ENCODE measurements at regions not wholly inside any gene's neighbourhood (a gene's known extent, or its start where the extent isn't known, plus 50 kb on each side); places are given as distances from the start of the nearest gene placed in this dataset.

DNA sequence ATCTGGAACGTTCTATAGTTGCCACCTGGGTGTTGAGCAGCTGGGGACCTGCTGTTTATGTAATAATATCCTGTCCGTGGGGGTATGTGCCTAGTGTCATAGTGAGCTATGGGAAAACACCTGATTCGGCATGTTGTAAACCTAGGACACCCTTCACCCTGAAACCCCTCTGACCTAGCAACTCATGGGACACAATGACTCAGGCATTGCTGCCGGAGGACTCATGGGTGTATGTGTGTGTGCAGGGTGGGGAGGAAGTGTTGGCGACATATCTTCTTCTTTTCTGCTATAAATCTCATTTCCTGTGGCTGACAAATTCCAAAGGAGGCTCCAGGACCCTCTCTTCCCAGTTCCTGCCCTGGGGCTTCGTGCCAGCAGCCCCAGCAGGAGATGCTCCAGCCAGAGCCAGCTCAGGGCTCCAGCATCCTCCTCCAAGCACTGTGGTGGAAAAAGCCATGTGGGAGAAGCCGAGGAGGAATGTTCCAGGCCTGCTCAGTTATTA, 77.0 kb upstream of the PODXL start:
- no peaks in the 10 kb centered on the region for H3K4me1 ChIP-seq (ENCODE audit: insufficient read depth, low read length)
- ATAC-seq (ENCODE audit: poor library complexity) (no peak), DNase-seq (no peak)
- H3K9me3 Mint-ChIP-seq, result no peaks in the 10 kb centered on the region
- H3K36me3 ChIP-seq (ENCODE audit: insufficient read depth, low read length), result no peaks in the 10 kb centered on the region
- POLR2A ChIA-PET, result no interaction called here
- H3K27me3 Mint-ChIP-seq, result peaks cover 8% of the 10 kb centered on the region
- H3K27ac ChIP-seq (ENCODE audit: low read depth in 1 of 2, low read length in 2 of 2), result no peak overlapping the region
- no peak overlapping the region for H3K27ac Mint-ChIP-seq
- intact Hi-C loops (cut with DNase I, micrococcal nuclease), result no loop called here
- no peaks in the 10 kb centered on the region for H3K9me3 ChIP-seq (ENCODE audit: control insufficient read depth in 1 of 2, insufficient read depth in 1 of 2, low read length in 2 of 2)
- TF ChIP-seq, protein P1, sequence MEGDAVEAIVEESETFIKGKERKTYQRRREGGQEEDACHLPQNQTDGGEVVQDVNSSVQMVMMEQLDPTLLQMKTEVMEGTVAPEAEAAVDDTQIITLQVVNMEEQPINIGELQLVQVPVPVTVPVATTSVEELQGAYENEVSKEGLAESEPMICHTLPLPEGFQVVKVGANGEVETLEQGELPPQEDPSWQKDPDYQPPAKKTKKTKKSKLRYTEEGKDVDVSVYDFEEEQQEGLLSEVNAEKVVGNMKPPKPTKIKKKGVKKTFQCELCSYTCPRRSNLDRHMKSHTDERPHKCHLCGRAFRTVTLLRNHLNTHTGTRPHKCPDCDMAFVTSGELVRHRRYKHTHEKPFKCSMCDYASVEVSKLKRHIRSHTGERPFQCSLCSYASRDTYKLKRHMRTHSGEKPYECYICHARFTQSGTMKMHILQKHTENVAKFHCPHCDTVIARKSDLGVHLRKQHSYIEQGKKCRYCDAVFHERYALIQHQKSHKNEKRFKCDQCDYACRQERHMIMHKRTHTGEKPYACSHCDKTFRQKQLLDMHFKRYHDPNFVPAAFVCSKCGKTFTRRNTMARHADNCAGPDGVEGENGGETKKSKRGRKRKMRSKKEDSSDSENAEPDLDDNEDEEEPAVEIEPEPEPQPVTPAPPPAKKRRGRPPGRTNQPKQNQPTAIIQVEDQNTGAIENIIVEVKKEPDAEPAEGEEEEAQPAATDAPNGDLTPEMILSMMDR (IDR thresholded peaks at IDR 0.05), result no peak
- H3K4me3 ChIP-seq (ENCODE audit: low read length), result no peak overlapping the region
- CTCF ChIA-PET, result no interaction called here
- no peaks in the 10 kb centered on the region for H3K36me3 Mint-ChIP-seq (ENCODE audit: low read depth)
- H3K4me1 Mint-ChIP-seq (ENCODE audit: low read depth), result no peaks in the 10 kb centered on the region
- H3K27me3 ChIP-seq (ENCODE audit: control insufficient read depth in 1 of 2, insufficient read depth in 2 of 2, low read length in 2 of 2), result no peaks in the 10 kb centered on the region
- no peak overlapping the region for H3K4me3 Mint-ChIP-seq

GRCh38 chr7:131630427-131630826, 74.0 kb upstream of the PODXL start:
- H3K4me1 Mint-ChIP-seq (ENCODE audit: low read depth), result no peaks in the 10 kb centered on the region
- intact Hi-C loops (cut with DNase I, micrococcal nuclease), result no loop called here
- Histone ChIP-seq H3K4me3 (ENCODE audit: low read length) (no peak overlapping the region), H3K27me3 (ENCODE audit: control insufficient read depth in 1 of 2, insufficient read depth in 2 of 2, low read length in 2 of 2) (no peaks in the 10 kb centered on the region), H3K36me3 (ENCODE audit: insufficient read depth, low read length) (no peaks in the 10 kb centered on the region), H3K9me3 (ENCODE audit: control insufficient read depth in 1 of 2, insufficient read depth in 1 of 2, low read length in 2 of 2) (no peaks in the 10 kb centered on the region), H3K27ac (ENCODE audit: low read depth in 1 of 2, low read length in 2 of 2) (no peak overlapping the region), H3K4me1 (ENCODE audit: insufficient read depth, low read length) (no peaks in the 10 kb centered on the region)
- no peak overlapping the region for H3K27ac Mint-ChIP-seq
- no peaks in the 10 kb centered on the region for H3K36me3 Mint-ChIP-seq (ENCODE audit: low read depth)
- H3K9me3 Mint-ChIP-seq, result no peaks in the 10 kb centered on the region
- peaks cover 4% of the 10 kb centered on the region for H3K27me3 Mint-ChIP-seq
- ATAC-seq (ENCODE audit: poor library complexity) (no peak), DNase-seq (no peak)
- no peak overlapping the region for H3K4me3 Mint-ChIP-seq
- ChIA-PET POLR2A (no interaction called here), CTCF (no interaction called here)
- TF ChIP-seq, protein P1 (IDR thresholded peaks at IDR 0.05), result no peak

GRCh38 chr7:131629217-131629882, 72.9 kb upstream of the PODXL start:
- Mint-ChIP-seq H3K4me1 (ENCODE audit: low read depth) (no peaks in the 10 kb centered on the region), H3K27ac (no peak overlapping the region), H3K27me3 (peaks cover 4% of the 10 kb centered on the region), H3K9me3 (no peaks in the 10 kb centered on the region), H3K4me3 (no peak overlapping the region), H3K36me3 (ENCODE audit: low read depth) (no peaks in the 10 kb centered on the region)
- Histone ChIP-seq H3K27me3 (ENCODE audit: control insufficient read depth in 1 of 2, insufficient read depth in 2 of 2, low read length in 2 of 2) (no peaks in the 10 kb centered on the region), H3K4me3 (ENCODE audit: low read length) (no peak overlapping the region), H3K36me3 (ENCODE audit: insufficient read depth, low read length) (no peaks in the 10 kb centered on the region), H3K9me3 (ENCODE audit: control insufficient read depth in 1 of 2, insufficient read depth in 1 of 2, low read length in 2 of 2) (no peaks in the 10 kb centered on the region), H3K27ac (ENCODE audit: low read depth in 1 of 2, low read length in 2 of 2) (no peak overlapping the region), H3K4me1 (ENCODE audit: insufficient read depth, low read length) (no peaks in the 10 kb centered on the region)
- ChIA-PET CTCF (no interaction called here), POLR2A (no interaction called here)
- ATAC-seq (ENCODE audit: poor library complexity), result no peak
- TF ChIP-seq, protein P1 (IDR thresholded peaks at IDR 0.05), result no peak
- DNase-seq, result no peak
- intact Hi-C loops (cut with DNase I, micrococcal nuclease), result no loop called here
